ENCODE measurements at regions not wholly inside any gene's neighbourhood (a gene's known extent, or its start where the extent isn't known, plus 50 kb on each side); places are given as distances from the start of the nearest gene placed in this dataset.

DNA sequence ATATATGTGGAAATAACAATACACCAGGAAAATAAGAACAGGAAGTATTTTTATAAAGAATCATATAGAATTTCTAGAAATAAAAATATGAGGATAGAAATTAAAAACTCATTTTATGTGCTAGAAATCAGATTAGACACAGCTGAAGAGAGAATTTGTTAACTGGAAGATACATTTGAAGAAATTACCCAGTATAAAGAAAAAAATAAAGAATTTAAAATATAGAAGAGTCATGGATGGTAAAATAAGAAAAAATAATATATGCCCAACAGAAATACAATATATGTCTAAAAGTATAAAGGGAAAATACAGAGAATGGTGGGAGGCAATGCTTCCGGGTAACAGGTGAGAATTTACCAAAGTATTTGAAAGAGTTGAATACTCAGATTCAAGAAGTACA, 539.9 kb downstream of the NR4A2 start:
- TF ChIP-seq, protein P1, sequence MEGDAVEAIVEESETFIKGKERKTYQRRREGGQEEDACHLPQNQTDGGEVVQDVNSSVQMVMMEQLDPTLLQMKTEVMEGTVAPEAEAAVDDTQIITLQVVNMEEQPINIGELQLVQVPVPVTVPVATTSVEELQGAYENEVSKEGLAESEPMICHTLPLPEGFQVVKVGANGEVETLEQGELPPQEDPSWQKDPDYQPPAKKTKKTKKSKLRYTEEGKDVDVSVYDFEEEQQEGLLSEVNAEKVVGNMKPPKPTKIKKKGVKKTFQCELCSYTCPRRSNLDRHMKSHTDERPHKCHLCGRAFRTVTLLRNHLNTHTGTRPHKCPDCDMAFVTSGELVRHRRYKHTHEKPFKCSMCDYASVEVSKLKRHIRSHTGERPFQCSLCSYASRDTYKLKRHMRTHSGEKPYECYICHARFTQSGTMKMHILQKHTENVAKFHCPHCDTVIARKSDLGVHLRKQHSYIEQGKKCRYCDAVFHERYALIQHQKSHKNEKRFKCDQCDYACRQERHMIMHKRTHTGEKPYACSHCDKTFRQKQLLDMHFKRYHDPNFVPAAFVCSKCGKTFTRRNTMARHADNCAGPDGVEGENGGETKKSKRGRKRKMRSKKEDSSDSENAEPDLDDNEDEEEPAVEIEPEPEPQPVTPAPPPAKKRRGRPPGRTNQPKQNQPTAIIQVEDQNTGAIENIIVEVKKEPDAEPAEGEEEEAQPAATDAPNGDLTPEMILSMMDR (IDR thresholded peaks at IDR 0.05; ENCODE audit: unreplicated experiment) = no peak
- DNase-seq (ENCODE audit: unreplicated experiment) = no peak
- Mint-ChIP-seq H3K4me3 (ENCODE audit: unreplicated experiment) (no peak overlapping the region), H3K4me1 (ENCODE audit: insufficient read depth, unreplicated experiment) (no peaks in the 10 kb centered on the region), H3K36me3 (ENCODE audit: insufficient read depth, unreplicated experiment) (no peaks in the 10 kb centered on the region), H3K9me3 (ENCODE audit: unreplicated experiment) (peaks cover 20% of the 10 kb centered on the region), H3K27ac (ENCODE audit: low read depth, unreplicated experiment) (no peak overlapping the region), H3K27me3 (ENCODE audit: insufficient read depth, unreplicated experiment) (no peaks in the 10 kb centered on the region)
- ChIA-PET CTCF (interaction anchor here (0.7 kb wide), 1 partner anchor 18 kb away, joined by 3 read pairs; no protein-coding TSS in a partner anchor), POLR2A (no interaction called here)
- no TSS peak for BruUV-seq (replicated peaks)
- intact Hi-C loops (cut with micrococcal nuclease) = no loop called here

DNA sequence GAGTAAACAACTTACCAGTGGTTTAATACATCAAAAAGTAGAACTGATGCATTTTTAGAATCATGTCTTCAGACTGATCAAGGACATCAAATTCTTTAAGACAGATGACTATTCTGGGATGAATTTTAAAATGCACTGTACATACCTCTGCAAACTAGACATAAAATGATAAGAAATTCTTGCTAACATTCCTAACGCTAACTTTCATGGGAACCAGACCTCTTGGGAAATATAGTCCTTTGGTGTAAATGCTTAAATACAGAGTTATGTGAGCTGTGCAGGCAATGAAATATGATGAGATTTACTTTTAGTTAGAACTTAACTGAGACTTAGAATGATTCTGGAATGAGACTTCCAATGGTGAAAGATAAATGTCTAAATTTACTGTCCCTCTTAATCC, 562.0 kb downstream of the NR4A2 start:
- no peak for DNase-seq (ENCODE audit: unreplicated experiment)
- TF ChIP-seq, protein P1 (IDR thresholded peaks at IDR 0.05; ENCODE audit: unreplicated experiment) = no peak
- no peak overlapping the region for H3K4me3 Mint-ChIP-seq (ENCODE audit: unreplicated experiment)
- no peak overlapping the region for H3K27ac Mint-ChIP-seq (ENCODE audit: low read depth, unreplicated experiment)
- H3K9me3 Mint-ChIP-seq (ENCODE audit: unreplicated experiment) = peaks cover 5% of the 10 kb centered on the region
- intact Hi-C loops (cut with micrococcal nuclease) = no loop called here
- ChIA-PET POLR2A (no interaction called here), CTCF (no interaction called here)
- no peaks in the 10 kb centered on the region for H3K27me3 Mint-ChIP-seq (ENCODE audit: insufficient read depth, unreplicated experiment)
- BruUV-seq (replicated peaks) = no TSS peak
- H3K4me1 Mint-ChIP-seq (ENCODE audit: insufficient read depth, unreplicated experiment) = no peaks in the 10 kb centered on the region
- no peaks in the 10 kb centered on the region for H3K36me3 Mint-ChIP-seq (ENCODE audit: insufficient read depth, unreplicated experiment)

DNA sequence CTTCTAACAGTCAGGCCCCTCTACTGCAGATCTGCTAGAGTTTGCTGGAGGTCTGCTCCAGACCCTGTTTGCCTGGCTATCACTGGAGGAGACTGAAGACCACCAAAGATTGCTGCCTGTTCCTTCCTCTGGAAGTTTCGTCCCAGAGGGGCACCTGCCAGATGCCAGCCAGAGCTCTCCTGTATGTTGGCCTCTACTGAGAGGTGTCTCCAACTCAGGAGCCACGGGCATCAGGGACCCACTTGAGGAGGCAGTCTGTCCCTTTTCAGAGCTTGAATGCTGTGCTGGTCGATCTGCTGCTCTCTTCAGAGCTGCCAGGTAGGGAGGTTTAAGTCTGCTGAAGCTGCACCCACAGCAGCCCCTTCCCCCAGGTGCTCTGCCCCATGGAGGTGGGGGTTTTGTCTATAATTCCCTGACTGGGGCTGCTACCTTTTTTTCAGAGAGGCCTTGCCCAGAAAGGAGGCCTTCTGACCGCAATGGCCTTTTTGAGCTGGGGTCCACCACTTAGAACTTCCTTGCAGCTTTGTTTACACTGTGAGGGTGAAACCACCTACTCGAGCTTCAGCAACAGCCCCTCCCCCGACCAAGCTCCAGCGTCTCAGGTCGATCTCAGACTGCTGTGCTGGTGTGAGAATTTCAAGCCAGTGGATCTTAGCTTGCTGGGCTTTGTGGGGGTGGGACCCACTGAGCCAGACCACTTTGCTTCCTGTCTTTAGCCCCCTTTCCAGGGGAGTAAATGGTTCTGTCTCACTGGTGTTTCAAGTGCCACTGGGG, 566.0 kb downstream of the NR4A2 start:
- DNase-seq (ENCODE audit: unreplicated experiment) = no peak
- no peaks in the 10 kb centered on the region for H3K27me3 Mint-ChIP-seq (ENCODE audit: insufficient read depth, unreplicated experiment)
- intact Hi-C loops (cut with micrococcal nuclease) = no loop called here
- no peaks in the 10 kb centered on the region for H3K36me3 Mint-ChIP-seq (ENCODE audit: insufficient read depth, unreplicated experiment)
- ChIA-PET CTCF (no interaction called here), POLR2A (no interaction called here)
- no peak overlapping the region for H3K27ac Mint-ChIP-seq (ENCODE audit: low read depth, unreplicated experiment)
- BruUV-seq (replicated peaks) = no TSS peak
- H3K4me1 Mint-ChIP-seq (ENCODE audit: insufficient read depth, unreplicated experiment) = no peaks in the 10 kb centered on the region
- TF ChIP-seq, protein P1 (IDR thresholded peaks at IDR 0.05; ENCODE audit: unreplicated experiment) = no peak
- H3K9me3 Mint-ChIP-seq (ENCODE audit: unreplicated experiment) = peaks cover 5% of the 10 kb centered on the region
- no peak overlapping the region for H3K4me3 Mint-ChIP-seq (ENCODE audit: unreplicated experiment)

DNA sequence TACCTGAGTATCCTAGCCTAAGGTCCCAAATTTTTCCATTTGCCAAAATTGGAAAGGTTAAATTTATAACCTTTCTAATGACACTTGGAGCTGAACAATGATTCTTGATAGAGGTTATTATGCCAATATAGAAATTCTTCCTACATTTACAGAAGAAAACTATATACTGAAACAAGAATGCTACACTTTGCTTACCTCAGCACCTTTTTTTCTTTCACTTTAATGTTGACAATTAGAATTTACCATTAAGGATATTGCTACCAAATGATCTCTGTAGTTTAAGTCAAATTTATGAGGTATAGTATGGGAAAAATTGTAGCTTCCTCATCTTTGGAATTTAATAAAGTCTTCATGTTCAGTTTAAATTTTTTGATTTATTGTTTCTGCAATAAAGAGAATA, 577.0 kb downstream of the NR4A2 start:
- ChIA-PET CTCF (interaction anchor here (0.6 kb wide), 2 partner anchors 21 to 1536 kb away, joined by 3 read pairs; no protein-coding TSS in a partner anchor), POLR2A (no interaction called here)
- BruUV-seq (replicated peaks) = no TSS peak
- no peaks in the 10 kb centered on the region for H3K36me3 Mint-ChIP-seq (ENCODE audit: insufficient read depth, unreplicated experiment)
- no peaks in the 10 kb centered on the region for H3K27me3 Mint-ChIP-seq (ENCODE audit: insufficient read depth, unreplicated experiment)
- DNase-seq (ENCODE audit: unreplicated experiment) = no peak
- H3K4me3 Mint-ChIP-seq (ENCODE audit: unreplicated experiment) = no peak overlapping the region
- H3K9me3 Mint-ChIP-seq (ENCODE audit: unreplicated experiment) = no peaks in the 10 kb centered on the region
- TF ChIP-seq, protein P1 (IDR thresholded peaks at IDR 0.05; ENCODE audit: unreplicated experiment) = no peak
- H3K27ac Mint-ChIP-seq (ENCODE audit: low read depth, unreplicated experiment) = no peak overlapping the region
- intact Hi-C loops (cut with micrococcal nuclease) = no loop called here
- no peaks in the 10 kb centered on the region for H3K4me1 Mint-ChIP-seq (ENCODE audit: insufficient read depth, unreplicated experiment)

All from MCF 10A (cell line).